K562 (cell line): ENCODE measurements at regions not wholly inside any gene's neighbourhood (a gene's known extent, or its start where the extent isn't known, plus 50 kb on each side); places are given as distances from the start of the nearest gene placed in this dataset.

Source experiments
- ATAC-seq: fragments of 200-7000 bp; cut with Tn5 transposase; 3 replicates; pipeline ENCODE4 v1.9.1; 2020; ENCODE audit warnings: moderate library complexity
- BruUV-seq: library from RNA; stranded (reverse); fragments of 400-500 nt; replicated peaks from 2 replicates; lab custom pipeline; 2021; lab: Mats Ljungman, UMichigan
- CTCF ChIA-PET: fragments of 300-600 bp; formaldehyde crosslinking; extraction: SDS; loops from one replicate; lab custom pipeline; 2021; ENCODE audit warnings: low intra/inter-chr PET ratio; lab: Yijun Ruan, JAX
- POLR2A ChIA-PET: fragments of 300-600, 350-650 bp; sonication (Branson Sonifier 250); formaldehyde crosslinking; extraction: SDS; loops from one replicate; lab custom pipeline; 2021; ENCODE audit warnings: antibody characterized with exemption, inconsistent platforms; lab: Yijun Ruan, JAX
- DNase-seq, 4 experiments: peaks; one replicate each; pipeline versions ENCODE4 v3.0.0 to v3.0.0-alpha.2; 2011 to 2018; ENCODE audit warnings: low spot score in 3 of 4, mixed read lengths in 3 of 4; ENCODE audit errors: extremely low read depth in 1 of 4
- FAIRE-seq: peaks from 2 replicates; lab custom pipeline; 2011; peaks lifted over from hg19 to GRCh38; lab: Jason Lieb, UNC
- H2AFZ ChIP-seq: 2 replicates; pipeline ENCODE4 v1.6.0; 2011; ENCODE audit warnings: low read depth, low read length, control low read depth, inconsistent platforms
- H3K27ac ChIP-seq: fragments of 200-600 bp; 3 replicates; pipeline ENCODE4 v1.8.0; 2011; ENCODE audit warnings: low read depth, mild to moderate bottlenecking, control low read depth, inconsistent platforms, low read length, moderate library complexity, mixed read lengths; ENCODE audit errors: extremely low read depth
- H3K27me3 ChIP-seq, 2 experiments: fragments of 300-600 bp in 1 of 2; 2 replicates in 1 of 2; 3 replicates in 1 of 2; pipeline versions ENCODE4 v1.6.0 to v1.8.0; 2011; ENCODE audit warnings: inconsistent platforms in 2 of 2, low read length in 2 of 2, mild to moderate bottlenecking in 1 of 2, mixed read lengths in 1 of 2, moderate library complexity in 1 of 2; ENCODE audit not compliant: control insufficient read depth in 2 of 2, insufficient read depth in 2 of 2
- H3K36me3 ChIP-seq: fragments of 300-600 bp; 3 replicates; pipeline ENCODE4 v1.8.0; 2011; ENCODE audit warnings: mild to moderate bottlenecking, low read length, inconsistent platforms; ENCODE audit not compliant: control insufficient read depth, insufficient read depth
- H3K4me1 ChIP-seq, 2 experiments: fragments of 200-600 bp in 1 of 2; replicated peaks in 1 of 2; 2 replicates in 1 of 2; 3 replicates in 1 of 2; pipeline versions ENCODE4 v1.5.1 to v1.8.0; 2011; ENCODE audit warnings: inconsistent platforms in 2 of 2, low read length in 2 of 2, mild to moderate bottlenecking in 1 of 2, mixed read lengths in 1 of 2, moderate library complexity in 1 of 2; ENCODE audit not compliant: control insufficient read depth in 2 of 2, insufficient read depth in 2 of 2
- H3K4me2 ChIP-seq: 2 replicates; pipeline ENCODE4 v1.6.1; 2011; ENCODE audit warnings: low read length, control low read depth, inconsistent platforms, mixed read lengths; ENCODE audit not compliant: insufficient read depth
- H3K4me3 ChIP-seq: fragments of 200-600 bp; sonication (generic), shearing (Covaris generic); 2 replicates; pipeline ENCODE4 v1.5.1; 2016; ENCODE audit warnings: control low read depth, inconsistent platforms
- H3K79me2 ChIP-seq: fragments of 200-600 bp; 3 replicates; pipeline ENCODE4 v1.8.0; 2011; ENCODE audit warnings: low read length, inconsistent platforms; ENCODE audit not compliant: control insufficient read depth, insufficient read depth
- H3K9ac ChIP-seq, 2 experiments: 2 replicates each; pipeline versions ENCODE4 v1.6.0 to v1.6.1; 2011; ENCODE audit warnings: low read depth in 2 of 2, low read length in 2 of 2, control low read depth in 1 of 2, inconsistent platforms in 1 of 2, mild to moderate bottlenecking in 1 of 2, mixed read lengths in 1 of 2; ENCODE audit not compliant: insufficient read depth in 1 of 2
- H3K9me1 ChIP-seq: one replicate; pipeline ENCODE4 v1.6.0; 2011; ENCODE audit warnings: inconsistent platforms, mild to moderate bottlenecking, low read length, moderate library complexity; ENCODE audit not compliant: control insufficient read depth, insufficient read depth
- H3K9me3 ChIP-seq: replicated peaks from 2 replicates; pipeline ENCODE4 v1.5.1; 2011; ENCODE audit warnings: low read depth, low read length, inconsistent platforms; ENCODE audit not compliant: control insufficient read depth, insufficient read depth
- H4K20me1 ChIP-seq: replicated peaks from 2 replicates; pipeline ENCODE4 v1.6.1; 2011; ENCODE audit warnings: low read length, inconsistent platforms, mixed read lengths; ENCODE audit not compliant: control insufficient read depth, insufficient read depth
- EP400 ChIP-seq: fragments of 450-650 bp; IDR thresholded peaks from 2 replicates; pipeline ENCODE4 v1.6.1; 2017; ENCODE audit warnings: antibody characterized with exemption, mild to moderate bottlenecking, moderate library complexity
- ESRRB ChIP-seq: fragments of 250-450 bp; sonication (Bioruptor Pico); IDR thresholded peaks from 2 replicates; pipeline ENCODE4 v1.5.0; 2020; ENCODE audit warnings: mild to moderate bottlenecking, moderate library complexity, borderline replicate concordance
- EZH2 ChIP-seq: IDR thresholded peaks from 2 replicates; pipeline ENCODE4 v1.6.1; 2012; ENCODE audit warnings: low read depth, mild to moderate bottlenecking, inconsistent platforms, low read length, borderline replicate concordance
- HNRNPL ChIP-seq: fragments of 200-400 bp; formaldehyde crosslinking; IDR thresholded peaks from 2 replicates; pipeline ENCODE4 v1.6.1; 2017; ENCODE audit warnings: low read depth, mild to moderate bottlenecking, low read length
- MBD1 ChIP-seq: fragments of 250-450 bp; sonication (Bioruptor Pico); IDR thresholded peaks from 2 replicates; pipeline ENCODE4 v1.8.0; 2022; ENCODE audit warnings: inconsistent platforms
- NFATC3 ChIP-seq: fragments of 450-650 bp; IDR thresholded peaks from 2 replicates; pipeline ENCODE4 v1.6.1; 2017; ENCODE audit warnings: mild to moderate bottlenecking
- PREB ChIP-seq: sonication (generic); formaldehyde crosslinking; IDR thresholded peaks from 2 replicates; pipeline ENCODE4 v1.8.1; 2023; ENCODE audit warnings: mild to moderate bottlenecking, missing genetic modification reagents
- RNF2 ChIP-seq: sonication (generic); IDR thresholded peaks from 2 replicates; pipeline ENCODE4 v1.6.1; 2016
- TRIM25 ChIP-seq: fragments of 450-650 bp; IDR thresholded peaks from 2 replicates; pipeline ENCODE4 v1.7.0; 2016; ENCODE audit warnings: borderline replicate concordance
- ZNF274 ChIP-seq: IDR thresholded peaks from 2 replicates; pipeline ENCODE4 v1.6.1; 2011; ENCODE audit warnings: low read depth, mild to moderate bottlenecking, low read length, moderate library complexity, borderline replicate concordance
- ZNF57 ChIP-seq: fragments of 450-650 bp; formaldehyde crosslinking; IDR thresholded peaks from 2 replicates; pipeline ENCODE4 v1.4.0; 2020; ENCODE audit warnings: mild to moderate bottlenecking, moderate library complexity
- ZNF785 ChIP-seq: fragments of 250-450 bp; sonication (Bioruptor Pico); IDR thresholded peaks from 2 replicates; pipeline ENCODE4 v1.4.0; 2020; ENCODE audit warnings: mild to moderate bottlenecking
- WGBS: fragments of 100-300 bp; shearing (Covaris generic); methylation state at CpG from one replicate; pipeline ENCODE4 v1.1.6; 2016; ENCODE audit warnings: low coverage, mixed read lengths; ENCODE audit not compliant: insufficient coverage; ENCODE audit errors: missing lambda C conversion rate; 5-methylcytosine and 5-hydroxymethylcytosine counted together
- in situ Hi-C: fragments of 300-500 bp; cut with MboI; formaldehyde crosslinking; loops from 4 replicates; pipeline ENCODE4 v1.15.0; 2018; ENCODE audit warnings: inconsistent platforms, mixed read lengths
- intact Hi-C: fragments of 100-400 bp; cut with micrococcal nuclease; formaldehyde crosslinking; loops from 2 replicates; pipeline ENCODE4 v1.14.2; 2022

- no peaks in the 10 kb centered on the region for H3K79me2 ChIP-seq
- no peaks in the 10 kb centered on the region for H3K9me3 ChIP-seq
- H3K27me3 ChIP-seq, result peaks cover 38 to 58% of the 10 kb centered on the region in 2 experiments
- ChIA-PET POLR2A (interaction anchor here (1.1 kb wide), 1 partner anchor 51 kb away, joined by 3 read pairs; no protein-coding TSS in a partner anchor), CTCF (no interaction called here)
- no peak overlapping the region for H3K27ac ChIP-seq
- no peak overlapping the region for H3K4me2 ChIP-seq
- H3K4me1 ChIP-seq, result peaks cover 0 to 10% of the 10 kb centered on the region in 2 experiments; a peak in 1 of 5 replicates
- ATAC-seq (no peak), FAIRE-seq (no peak), DNase-seq (no peak)
- WGBS, result 0% methylated on average over 5 of the region's 5 CpGs
- no peaks in the 10 kb centered on the region for H3K36me3 ChIP-seq
- no peak overlapping the region for H3K4me3 ChIP-seq
- in situ Hi-C loops, result loop anchor here (5.0 kb wide), 1 partner anchor 119 kb away; no protein-coding TSS in a partner anchor
- H4K20me1 ChIP-seq, result no peaks in the 10 kb centered on the region
- intact Hi-C loops, result no loop called here
- TF ChIP-seq ZNF57 (no peak), ZNF785 (CRISPR knock-in tag) (no peak), RNF2 (no peak), EZH2 (no peak), PREB (no peak), ZNF274 (no peak), HNRNPL (no peak), EP400 (no peak), ESRRB (CRISPR knock-in tag) (no peak), MBD1 (CRISPR knock-in tag) (no peak), TRIM25 (no peak), NFATC3 (no peak)
- no TSS peak for BruUV-seq
- H2AFZ ChIP-seq, result no peak overlapping the region
- H3K9me1 ChIP-seq, result no peaks in the 10 kb centered on the region
- H3K9ac ChIP-seq, result no peak overlapping the region
Observed at GRCh38 chr6:30263734-30264133, 50.5 kb upstream of the TRIM26 start.
